ENCODE measurements at regions not wholly inside any gene's neighbourhood (a gene's known extent, or its start where the extent isn't known, plus 50 kb on each side); places are given as distances from the start of the nearest gene placed in this dataset.

- TF ChIP-seq POLR2AphosphoS5 (IDR thresholded peaks at IDR 0.05; ENCODE audit: borderline replicate concordance, low read depth, low read length) = no peak
- no peak for TF ChIP-seq FOXP2 (optimal IDR thresholded peaks at IDR 0.05; ENCODE audit: control extremely low read depth, extremely low read length, insufficient read depth)
Observed at GRCh38 chr1:64348270-64348960, 121.5 kb upstream of the CACHD1 start.
